HG03039 (cell line): ENCODE measurements at regions not wholly inside any gene's neighbourhood (a gene's known extent, or its start where the extent isn't known, plus 50 kb on each side); places are given as distances from the start of the nearest gene placed in this dataset.
A peak's percentile ranks its signal among the peaks of the same experiment; 100 is the strongest.

ENCODE experiments used
- ATAC-seq: cut with Tn5 transposase; IDR thresholded peaks from one replicate; pipeline ENCODE4 v1.9.1; 2021; ENCODE audit warnings: mild to moderate bottlenecking, moderate library complexity; ENCODE audit not compliant: unreplicated experiment

DNA sequence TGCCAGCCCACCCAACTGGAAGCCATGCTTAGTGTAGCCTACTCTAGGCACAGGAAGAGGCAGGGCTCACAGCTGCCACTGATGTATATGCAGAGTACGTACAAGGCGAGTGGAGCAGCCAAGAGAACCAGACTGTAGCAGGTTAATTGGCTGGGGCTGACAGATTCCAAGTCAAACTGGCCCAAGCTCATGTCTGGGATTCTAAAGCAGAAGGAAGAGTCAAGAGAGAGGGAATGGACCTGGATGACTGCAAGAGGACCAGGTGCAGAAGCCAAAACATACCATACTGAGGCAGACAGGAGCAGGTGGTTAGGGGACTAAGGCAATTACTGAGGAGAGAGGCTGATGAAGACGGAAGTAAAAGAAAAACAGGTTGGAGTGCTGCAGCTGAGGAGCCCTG is 51.3 kb upstream of the LRRN2 start:
- ATAC-seq: no peak

DNA sequence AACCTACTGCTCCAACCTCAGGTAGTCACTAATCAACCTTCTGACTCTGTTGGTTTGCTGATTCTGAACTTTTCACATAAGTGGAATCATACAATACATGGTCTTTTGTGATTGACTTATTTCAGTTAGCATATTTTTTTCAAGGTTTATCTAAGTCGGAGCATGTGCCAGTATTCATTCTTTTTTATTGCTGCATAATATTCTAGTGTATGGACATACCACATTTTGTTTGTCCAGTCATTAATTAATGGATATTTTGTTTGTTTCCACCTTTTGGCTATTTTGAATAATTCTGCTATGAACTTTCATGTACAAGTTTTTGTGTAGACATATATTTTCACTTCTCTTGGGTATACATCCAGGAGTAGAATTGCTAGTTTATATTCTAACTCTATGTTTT is 53.0 kb upstream of the LRRN2 start:
- ATAC-seq: no peak

DNA sequence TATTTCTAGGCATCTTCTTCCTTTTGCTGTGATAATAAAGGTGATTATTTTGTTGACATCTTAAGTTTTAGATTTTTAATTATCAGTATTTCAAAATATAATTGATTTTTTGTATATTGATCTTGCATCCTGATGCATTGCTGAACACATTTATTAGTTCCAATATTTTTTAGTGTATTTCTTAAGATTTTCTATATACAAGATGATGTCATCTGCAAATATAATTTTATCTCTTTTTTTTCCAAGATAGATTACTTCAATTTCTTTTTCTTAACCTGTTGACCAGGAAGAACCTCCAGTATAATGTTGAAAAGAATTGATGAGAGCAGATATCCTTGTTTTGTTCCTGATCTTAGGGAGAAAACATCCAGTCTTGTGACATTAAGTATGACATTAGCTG is 54.8 kb upstream of the LRRN2 start:
- no peak for ATAC-seq

DNA sequence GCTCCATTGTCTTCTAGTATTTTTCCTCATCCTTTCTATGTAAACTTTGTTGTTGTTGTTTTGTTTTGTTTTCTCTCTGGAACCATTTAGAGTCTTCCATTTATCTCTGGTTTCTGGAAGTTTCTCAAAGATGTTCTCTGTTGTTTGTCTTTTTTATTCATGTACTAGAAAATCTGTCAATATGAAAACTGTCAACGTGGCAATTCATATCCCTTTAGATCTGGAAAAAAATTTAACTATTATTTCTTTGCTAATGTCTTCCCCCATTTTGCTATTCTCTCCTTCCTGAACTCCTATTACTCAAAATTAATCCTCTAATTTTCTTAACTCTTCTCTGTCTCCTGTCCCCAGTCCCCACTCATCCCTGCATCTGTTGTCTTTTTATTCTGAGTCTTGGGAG is 55.9 kb upstream of the LRRN2 start:
- ATAC-seq: no peak

DNA sequence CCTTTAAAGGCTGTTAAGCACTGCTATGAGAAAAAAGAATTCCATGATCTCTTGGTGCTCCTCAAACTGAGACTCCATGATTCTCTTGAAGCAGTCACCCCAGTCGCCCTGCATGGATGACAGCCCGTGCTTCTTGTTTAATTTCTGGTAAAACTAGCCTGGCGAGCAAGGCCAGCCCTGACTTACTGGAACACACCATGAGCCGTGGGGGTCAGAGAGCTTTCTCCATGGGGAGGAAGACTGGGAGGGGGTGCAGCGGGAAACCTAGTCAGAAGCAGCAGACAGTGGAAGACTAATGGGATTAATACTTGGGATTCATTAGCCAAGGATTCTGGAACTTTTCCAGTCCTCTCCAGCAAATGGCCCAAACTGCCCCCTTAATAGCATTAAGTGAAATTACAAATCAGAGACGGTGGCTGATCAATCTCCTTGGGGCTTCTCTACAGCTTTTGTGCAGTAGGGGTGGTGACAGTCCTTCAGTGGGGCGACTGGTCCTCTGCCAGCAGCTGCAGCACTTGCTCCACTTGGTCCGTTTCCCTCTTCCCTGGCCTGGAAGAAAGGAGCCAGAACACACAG is 57.2 kb upstream of the LRRN2 start:
- ATAC-seq: no peak

DNA sequence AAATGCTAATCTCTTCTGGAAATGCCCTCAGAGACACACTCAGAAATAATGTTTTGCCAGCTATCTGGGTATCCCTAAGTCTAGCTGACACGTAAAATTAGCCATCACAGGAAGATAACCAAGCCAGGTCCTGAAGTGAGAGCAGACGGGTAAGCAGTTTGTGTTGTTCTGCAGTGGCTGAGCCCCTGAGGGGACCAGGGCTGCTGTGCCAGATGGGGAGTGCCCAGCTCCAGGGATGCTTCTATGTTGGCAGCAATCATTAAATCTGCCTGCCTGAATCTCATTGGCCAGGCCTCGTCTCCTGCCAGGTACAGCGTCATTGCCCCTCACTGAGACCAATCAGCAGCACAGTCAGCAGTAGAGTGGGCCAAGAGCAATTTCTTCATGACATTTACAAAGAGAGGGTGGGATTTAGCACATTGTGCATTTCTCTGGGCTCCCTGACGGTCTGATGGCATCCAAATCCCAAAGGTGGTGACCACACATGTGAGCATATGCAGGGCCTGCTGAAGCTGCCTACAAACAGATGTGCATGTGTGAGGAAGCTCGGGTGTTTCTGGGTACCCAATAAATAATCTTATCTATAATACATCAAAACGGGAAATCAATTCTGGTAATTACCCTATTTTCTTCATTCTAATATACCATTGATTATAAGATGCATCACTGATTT is 58.7 kb upstream of the LRRN2 start:
- ATAC-seq: no peak

DNA sequence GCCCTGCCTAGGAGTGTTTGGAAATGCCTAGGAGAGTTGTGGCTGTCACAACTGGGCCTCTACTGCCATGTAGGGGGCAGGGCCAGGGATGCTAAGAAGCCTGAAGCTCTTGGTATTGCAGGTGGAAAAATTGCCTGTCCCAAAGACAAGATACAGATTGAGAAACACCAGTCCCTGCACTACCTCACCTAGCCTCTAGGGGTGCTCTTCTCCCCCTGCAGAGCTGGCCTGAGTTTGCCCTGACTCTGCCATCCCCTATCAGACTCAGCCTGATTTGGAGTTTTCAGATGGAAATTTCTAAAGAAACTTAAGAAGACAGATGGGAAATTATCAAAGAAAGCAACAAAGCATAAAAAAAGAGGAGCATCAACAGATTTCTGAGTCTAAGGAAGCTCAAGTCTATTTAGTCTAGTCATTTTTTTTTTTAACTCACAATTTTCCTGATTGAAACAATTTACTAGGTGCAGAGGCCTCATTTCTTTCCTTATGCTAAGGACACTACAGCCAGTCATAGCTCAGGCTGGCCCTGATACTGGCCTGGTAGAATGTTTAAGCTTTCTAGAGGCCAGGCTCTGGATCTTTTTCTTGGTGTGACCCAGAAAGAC is 61.4 kb upstream of the LRRN2 start:
- no peak for ATAC-seq

DNA sequence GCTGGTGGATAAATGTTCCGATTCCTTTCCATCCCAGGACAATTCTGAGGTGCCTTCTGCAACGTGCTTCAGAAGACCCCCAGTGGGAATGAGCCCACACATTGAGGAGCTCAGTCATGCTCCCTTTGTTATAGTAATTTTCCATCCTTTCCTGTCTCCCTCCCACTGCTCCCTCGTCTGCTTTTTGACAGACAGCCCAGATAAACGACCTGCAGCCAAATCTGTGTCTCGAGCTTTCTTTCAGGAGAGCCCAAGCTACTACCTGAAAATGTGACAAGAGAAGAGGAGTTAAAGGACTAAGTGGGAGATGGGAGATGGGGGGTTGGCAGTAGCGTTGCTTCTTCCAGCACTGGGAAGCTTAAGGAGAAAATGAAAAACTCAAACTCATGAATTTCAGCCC is 65.9 kb upstream of the LRRN2 start:
- ATAC-seq: no peak

DNA sequence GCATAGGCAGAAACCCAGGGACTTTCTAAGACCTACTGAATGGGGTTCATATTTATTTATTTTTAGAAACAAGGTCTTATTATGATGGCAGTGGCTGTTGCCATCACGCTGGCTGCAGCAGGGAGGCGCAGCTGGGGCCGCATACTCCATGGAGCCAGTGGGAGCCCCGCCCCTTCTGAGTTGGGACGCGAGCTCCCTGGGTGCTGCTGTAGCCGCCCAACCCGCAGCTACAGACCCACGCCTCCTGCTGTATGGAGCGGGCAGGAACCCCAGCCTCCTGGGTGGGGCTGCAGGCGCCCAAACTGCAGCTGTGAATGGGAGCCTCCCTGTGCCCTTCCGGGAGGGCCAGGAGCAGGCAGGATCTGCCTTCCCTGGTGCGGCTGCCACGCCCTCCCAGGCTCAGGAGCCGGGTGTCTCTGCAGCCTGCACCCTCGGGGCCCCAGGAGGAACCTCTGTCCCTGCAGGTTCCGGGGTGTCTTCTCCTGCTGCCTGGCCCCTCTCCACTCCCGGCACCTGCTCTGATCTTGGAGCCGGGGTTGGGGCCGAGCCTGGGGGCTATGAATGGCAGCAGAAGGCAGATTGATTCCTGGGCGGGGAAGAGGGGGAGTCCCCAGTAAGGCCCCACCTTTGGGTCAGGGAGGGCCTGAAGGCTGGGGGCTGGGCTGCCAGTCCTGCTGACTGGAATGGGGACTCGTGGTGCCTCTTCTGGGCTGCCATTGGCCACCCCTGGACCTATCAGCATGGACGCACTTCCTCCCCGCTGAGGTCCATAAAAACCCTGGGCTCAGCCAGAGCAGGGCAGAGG is 66.5 kb upstream of the LRRN2 start:
- no peak for ATAC-seq

DNA sequence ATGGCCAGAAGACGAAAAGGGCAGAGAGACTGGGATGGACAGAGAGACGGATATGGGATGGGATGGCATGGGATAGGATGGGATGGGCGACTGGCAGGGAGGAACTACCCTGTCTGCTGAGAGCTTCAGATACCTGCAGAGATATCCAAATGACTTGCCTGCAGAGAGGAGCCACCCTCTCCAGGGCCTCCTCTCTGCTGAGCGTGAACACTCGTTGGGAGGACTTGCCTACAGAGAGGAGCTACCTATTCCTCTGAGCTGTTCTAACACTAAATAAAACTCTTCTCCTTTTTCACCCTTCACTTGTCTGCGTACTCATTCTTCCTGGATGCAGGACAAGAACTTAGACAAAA is 67.1 kb upstream of the LRRN2 start:
- no peak for ATAC-seq

DNA sequence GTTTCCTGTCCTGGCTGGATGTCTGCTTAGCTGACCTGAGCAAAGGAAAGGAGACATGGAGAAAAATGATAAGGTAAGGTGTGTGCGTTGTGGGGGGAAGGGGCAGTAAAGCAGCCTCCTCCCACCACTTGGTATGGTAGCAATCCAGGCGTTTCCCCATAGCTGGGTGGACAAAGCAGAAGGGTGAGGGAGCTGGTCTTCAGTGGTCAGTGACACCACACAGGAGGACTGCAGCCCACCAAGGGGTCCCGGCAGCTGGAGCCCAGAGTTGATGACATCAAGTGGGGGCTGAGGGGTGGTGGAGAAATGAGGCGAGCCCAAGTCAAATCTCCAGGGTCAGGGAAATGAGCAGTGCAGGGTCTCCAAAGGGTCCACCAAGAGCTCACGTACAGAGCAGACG is 69.3 kb upstream of the LRRN2 start:
- no peak for ATAC-seq

DNA sequence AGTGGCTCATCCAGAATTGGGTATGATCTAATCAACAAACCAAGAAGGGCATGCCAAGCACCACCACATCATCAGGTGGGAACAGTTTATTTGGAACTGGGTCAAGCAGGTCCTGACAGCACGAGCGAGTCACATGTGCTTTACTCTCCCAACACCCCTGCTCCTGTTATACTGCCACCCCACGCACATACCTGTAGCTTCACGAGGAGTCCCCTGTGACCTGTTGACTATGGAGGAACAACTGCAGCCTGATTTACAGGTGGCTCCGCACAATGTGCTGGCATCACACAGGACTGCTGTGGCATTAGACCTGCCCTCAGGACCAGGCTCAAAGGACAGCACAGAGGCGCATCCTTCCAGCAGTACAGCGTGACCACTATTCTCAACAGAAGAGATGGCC is 70.8 kb upstream of the LRRN2 start:
- no peak for ATAC-seq

DNA sequence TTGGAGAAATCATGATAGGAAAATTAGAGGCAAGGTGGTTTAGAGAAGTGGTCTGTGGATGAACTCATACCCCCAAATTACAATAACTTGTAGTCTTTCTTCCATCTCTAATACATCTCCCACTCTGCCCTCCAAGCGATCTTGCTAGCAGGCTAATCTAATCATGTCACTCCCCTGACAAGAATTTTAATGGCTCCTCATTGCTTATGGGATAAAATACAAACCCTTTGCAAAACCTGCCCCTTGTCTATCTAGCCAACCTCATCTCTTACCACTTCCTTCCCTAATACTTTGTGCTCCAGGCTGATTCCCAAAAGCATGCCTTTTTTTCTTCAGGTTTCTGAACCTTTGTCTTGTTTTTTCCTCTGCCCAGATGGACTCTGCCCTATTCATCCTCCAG is 71.3 kb upstream of the LRRN2 start:
- no peak for ATAC-seq

DNA sequence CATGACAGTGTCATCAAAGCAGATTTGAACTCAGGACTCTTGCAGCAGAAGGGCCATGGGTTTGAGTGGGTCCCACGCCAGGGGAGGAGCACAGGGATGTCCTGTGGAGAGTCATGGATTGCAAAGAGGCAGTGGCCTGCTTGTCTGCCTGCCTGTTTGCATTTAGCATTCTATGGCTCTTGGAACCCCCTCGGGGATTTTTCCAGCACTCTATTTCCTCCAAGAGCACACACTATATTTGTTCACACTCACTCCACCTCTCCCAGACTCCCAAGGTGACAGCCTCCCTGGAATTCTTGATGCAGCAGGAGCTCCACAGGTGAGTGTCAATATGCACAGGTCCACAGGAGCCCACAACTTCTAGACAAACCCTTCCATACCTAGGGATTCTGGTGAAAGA is 73.1 kb upstream of the LRRN2 start:
- no peak for ATAC-seq

DNA sequence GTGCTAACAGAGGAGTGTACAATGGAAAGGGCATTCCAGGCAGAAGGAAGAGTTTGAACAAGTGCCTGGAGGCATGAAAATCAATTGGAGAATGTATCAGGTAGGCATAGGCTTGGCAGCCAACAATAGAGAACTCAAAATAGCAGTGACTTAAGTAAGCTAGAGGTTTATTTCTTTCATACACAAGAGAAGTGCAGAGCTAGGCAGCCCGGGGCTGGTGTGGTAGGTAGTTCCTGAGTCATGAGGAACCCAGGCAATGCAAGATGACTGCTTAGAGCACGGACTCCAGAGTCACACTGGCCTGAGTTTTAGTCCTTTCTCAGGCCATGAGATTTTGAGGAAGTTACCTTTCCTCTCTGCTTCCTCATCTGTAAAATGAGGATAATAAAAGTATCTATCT is 74.8 kb upstream of the LRRN2 start:
- no peak for ATAC-seq

DNA sequence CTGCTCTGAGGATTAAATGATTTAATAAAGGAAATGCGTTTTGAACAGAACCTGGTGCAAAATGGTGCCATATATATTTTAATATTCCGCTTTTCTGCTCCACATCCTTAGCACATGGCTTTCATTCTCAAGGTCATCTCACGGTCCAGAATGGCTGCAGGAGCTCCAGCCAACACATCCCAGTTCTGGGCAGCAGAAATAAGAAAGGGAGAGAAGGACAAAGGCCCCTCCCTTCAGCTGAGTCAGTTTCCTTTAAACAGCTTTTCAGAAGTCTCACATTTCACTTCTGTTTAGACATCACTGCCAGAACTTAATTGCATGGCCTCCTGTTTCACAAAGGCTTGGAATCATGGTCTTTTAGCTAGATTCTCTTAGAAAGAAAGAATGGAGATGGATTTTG is 75.2 kb upstream of the LRRN2 start:
- no peak for ATAC-seq

DNA sequence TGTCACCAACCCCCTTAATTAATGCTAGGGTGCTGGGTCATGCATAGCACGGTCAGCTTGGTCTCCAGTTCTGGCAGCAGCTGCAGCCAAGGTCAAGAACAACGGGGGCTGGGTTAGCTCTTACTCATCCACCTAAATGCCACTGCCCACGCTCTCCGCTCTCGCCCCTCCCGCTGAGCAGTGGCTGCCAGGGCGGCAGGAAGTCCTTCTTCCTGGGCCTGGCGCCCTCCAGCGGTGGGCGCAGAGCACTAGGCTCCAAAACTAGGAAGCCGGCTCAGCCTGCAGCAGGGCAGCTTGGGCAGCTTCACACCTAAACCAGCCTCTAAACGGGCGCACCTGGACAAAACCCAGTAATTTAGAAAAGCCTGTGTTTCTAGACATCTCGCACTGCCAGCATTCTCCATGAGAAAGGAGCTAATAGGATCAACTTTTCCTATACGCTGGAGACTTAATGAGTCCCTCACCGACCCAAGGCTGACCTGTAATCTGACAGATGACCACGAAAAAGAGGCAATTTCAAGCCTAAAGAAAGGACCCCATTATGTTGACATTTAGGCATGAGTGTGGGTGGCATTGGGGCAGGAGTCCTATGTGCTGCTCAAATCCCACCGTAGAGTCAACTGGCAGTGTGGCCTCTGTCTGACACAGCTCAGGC is 78.4 kb upstream of the LRRN2 start:
- peak; percentile 68 for ATAC-seq

DNA sequence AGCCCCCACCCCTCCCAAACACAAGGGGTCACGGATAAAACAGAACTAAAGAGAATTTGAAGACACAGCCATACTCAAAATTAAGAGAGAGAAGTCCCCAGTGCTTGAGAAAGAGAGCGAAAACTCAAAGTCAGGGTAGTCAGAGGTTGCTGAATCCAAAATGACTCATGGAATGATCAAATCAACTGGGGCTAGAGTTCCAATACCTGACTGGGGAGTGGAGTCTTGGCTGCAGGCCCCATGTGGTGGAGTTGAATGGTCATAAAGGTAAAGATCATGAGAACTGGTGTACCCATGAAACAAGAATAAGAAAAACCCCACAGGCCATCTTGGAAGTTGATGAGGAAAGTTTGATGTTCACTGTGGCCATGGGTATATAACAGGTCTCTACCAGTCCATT is 84.5 kb upstream of the LRRN2 start:
- ATAC-seq: no peak

DNA sequence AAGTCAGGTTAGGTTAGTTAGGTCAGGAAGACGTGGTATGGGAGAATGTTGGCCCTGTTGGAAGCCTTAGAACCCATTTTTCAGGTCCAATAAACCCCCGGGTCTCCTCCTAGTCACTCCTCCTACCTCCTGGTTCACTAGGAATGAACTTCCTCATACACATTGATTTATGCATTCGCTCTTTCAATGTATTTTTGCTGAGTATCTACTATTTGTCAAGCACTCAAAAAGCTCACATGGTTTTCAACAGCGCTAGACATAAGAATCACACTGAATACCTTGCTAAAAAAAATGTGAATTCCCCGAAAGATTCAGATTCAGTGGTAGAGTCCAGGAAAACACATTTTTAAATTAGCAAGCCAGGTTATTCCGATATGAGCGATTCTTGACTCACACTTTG is 85.8 kb upstream of the LRRN2 start:
- no peak for ATAC-seq

DNA sequence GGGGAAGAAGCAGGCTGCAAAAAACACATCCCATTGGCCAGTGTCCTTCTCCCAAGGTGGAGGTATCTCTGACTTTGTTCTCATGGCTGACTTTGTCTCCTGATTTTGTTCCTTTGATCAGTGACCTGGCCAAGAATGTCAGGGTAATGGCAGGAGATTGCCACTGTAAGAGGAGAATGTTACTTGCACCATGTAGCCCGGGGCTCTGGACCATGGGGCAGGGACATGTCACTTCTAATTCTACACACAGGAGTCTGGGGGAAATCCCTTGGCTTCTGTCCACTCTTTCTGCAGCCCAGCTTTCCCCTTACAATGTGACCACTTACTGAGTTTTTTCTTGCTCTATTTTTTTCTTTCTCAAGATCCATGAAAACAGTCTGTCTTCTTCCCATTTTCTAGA is 87.7 kb upstream of the LRRN2 start:
- ATAC-seq: no peak

DNA sequence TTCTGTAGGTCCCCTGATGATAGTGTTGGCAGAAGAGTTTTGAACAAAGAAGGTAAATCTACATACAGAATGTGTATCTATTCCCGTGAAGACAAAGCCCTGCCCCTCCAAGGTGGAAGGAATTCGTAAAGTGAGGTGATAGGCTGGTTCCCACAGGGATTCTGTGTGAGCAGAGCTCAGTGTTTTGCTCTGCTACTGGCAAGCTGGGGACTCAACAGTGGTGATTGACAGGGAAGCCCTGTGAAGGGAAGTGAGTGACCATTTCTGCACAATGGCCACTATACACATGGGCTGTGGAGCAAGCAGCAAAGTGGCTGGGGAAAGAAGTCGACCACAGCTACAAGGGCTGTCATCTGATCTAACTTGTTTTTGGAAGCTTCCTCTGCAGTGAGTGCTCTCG is 90.0 kb upstream of the LRRN2 start:
- no peak for ATAC-seq

DNA sequence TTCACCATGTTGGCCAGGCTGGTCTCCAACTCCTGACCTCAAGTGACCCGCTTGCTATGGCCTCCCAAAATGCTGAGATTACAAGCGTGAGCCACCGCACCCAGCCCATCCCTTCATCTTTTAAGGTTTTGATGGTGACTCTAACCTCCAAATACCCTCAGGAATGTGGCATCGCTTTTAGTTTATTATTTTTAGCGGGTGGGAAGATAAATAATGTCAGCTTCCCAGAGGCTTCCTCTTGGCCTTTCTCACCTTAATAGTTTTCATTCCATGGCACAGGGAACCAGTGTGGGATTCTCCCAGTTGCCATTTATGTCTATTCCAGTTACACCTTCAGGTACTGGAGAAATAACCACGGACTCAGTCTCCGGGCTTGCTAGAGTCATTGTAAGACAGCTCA is 92.1 kb upstream of the LRRN2 start:
- ATAC-seq: no peak
